ENCODE measurements at regions not wholly inside any gene's neighbourhood (a gene's known extent, or its start where the extent isn't known, plus 50 kb on each side); places are given as distances from the start of the nearest gene placed in this dataset.

DNA sequence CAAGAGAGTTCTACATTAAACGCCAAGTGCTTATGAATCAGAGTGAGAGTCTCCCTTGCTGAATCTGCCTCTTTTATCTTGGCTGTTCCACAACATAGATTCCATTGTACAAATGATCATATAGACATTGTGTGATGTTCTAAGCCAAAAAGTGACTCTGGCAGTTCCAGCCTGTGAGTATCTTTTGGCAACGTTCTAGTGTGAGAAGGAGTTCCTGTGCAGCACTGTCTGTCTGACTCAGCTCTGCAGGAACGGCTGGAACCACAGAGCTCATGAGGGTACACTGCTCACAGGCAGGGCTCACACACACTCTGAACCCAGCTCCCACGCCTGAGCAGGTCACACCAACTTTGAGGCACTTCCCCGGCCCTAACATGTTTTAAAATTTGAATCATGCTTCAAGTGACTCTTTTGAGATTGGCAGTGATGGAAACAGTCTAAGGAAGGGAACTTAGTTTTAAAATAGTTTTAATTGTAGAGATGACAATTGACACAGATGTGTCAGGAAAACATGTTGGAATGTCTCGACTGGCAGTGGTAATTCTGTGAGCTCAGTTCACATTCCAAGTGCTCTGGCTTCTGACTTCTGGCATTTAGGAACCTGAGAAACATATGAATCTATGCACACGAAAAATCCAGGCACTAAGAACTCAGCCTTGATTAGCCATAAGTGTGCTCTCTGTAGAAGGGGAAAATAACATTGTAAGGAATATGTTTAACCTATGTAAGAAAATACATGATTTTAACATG, 272.0 kb downstream of the UQCRFS1 start:
- Histone ChIP-seq H3K9me2 (replicated peaks; ENCODE audit: low read depth, low read length) (no peaks in the 10 kb centered on the region), H3K4me1 (ENCODE audit: insufficient read depth, low read length, poor library complexity, severe bottlenecking) (no peaks in the 10 kb centered on the region), H3F3A (ENCODE audit: low read depth) (no peaks in the 10 kb centered on the region), H3K27me3 (ENCODE audit: insufficient read depth, low read length, poor library complexity, severe bottlenecking) (no peaks in the 10 kb centered on the region), H3K9me3 (ENCODE audit: insufficient read depth, low read depth, low read length) (no peaks in the 10 kb centered on the region), H3K36me3 (ENCODE audit: insufficient read depth, low read length) (no peaks in the 10 kb centered on the region), H3K9ac (ENCODE audit: low read depth, low read length, poor library complexity, severe bottlenecking) (no peak overlapping the region), H4K20me1 (ENCODE audit: insufficient read depth, low read length, poor library complexity, severe bottlenecking) (no peaks in the 10 kb centered on the region), H3K79me2 (ENCODE audit: insufficient read depth, low read length) (no peaks in the 10 kb centered on the region), H3K4me3 (ENCODE audit: low read length, poor library complexity, severe bottlenecking) (no peak overlapping the region), H2AFZ (ENCODE audit: low read length) (no peak overlapping the region), H3K4me2 (ENCODE audit: low read depth, low read length, poor library complexity, severe bottlenecking) (no peak overlapping the region)
- TF ChIP-seq, protein P1, sequence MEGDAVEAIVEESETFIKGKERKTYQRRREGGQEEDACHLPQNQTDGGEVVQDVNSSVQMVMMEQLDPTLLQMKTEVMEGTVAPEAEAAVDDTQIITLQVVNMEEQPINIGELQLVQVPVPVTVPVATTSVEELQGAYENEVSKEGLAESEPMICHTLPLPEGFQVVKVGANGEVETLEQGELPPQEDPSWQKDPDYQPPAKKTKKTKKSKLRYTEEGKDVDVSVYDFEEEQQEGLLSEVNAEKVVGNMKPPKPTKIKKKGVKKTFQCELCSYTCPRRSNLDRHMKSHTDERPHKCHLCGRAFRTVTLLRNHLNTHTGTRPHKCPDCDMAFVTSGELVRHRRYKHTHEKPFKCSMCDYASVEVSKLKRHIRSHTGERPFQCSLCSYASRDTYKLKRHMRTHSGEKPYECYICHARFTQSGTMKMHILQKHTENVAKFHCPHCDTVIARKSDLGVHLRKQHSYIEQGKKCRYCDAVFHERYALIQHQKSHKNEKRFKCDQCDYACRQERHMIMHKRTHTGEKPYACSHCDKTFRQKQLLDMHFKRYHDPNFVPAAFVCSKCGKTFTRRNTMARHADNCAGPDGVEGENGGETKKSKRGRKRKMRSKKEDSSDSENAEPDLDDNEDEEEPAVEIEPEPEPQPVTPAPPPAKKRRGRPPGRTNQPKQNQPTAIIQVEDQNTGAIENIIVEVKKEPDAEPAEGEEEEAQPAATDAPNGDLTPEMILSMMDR (conservative IDR thresholded peaks at IDR 0.05; ENCODE audit: low read length): no peak
- TF ChIP-seq EZH2phosphoT487 (IDR thresholded peaks at IDR 0.05; ENCODE audit: borderline replicate concordance): no peak

DNA sequence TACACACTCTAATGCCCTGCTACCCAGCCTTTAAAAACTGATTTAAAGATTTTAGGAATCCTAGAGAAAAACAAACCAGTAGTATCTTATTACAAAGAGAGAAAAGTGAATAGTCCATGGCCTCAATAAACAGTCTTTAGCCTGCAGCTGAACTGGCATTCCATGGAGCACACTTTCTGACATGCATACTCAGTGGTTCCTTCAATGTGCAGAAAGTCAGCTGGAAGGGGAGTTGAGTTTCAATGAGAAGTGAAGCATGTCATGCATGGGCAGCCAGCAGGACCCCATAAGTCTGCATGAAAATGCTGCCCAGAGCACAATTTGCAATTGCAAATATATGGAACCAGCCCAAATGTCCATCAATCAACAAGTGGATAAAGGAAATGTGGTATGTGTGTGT, 273.7 kb downstream of the UQCRFS1 start:
- Histone ChIP-seq H3K4me2 (ENCODE audit: low read depth, low read length, poor library complexity, severe bottlenecking) (no peak overlapping the region), H3K4me3 (ENCODE audit: low read length, poor library complexity, severe bottlenecking) (no peak overlapping the region), H2AFZ (ENCODE audit: low read length) (no peak overlapping the region), H3F3A (ENCODE audit: low read depth) (no peaks in the 10 kb centered on the region), H4K20me1 (ENCODE audit: insufficient read depth, low read length, poor library complexity, severe bottlenecking) (no peaks in the 10 kb centered on the region), H3K4me1 (ENCODE audit: insufficient read depth, low read length, poor library complexity, severe bottlenecking) (no peaks in the 10 kb centered on the region), H3K79me2 (ENCODE audit: insufficient read depth, low read length) (no peaks in the 10 kb centered on the region), H3K36me3 (ENCODE audit: insufficient read depth, low read length) (no peaks in the 10 kb centered on the region), H3K9ac (ENCODE audit: low read depth, low read length, poor library complexity, severe bottlenecking) (no peak overlapping the region), H3K27me3 (ENCODE audit: insufficient read depth, low read length, poor library complexity, severe bottlenecking) (no peaks in the 10 kb centered on the region), H3K9me3 (ENCODE audit: insufficient read depth, low read depth, low read length) (no peaks in the 10 kb centered on the region), H3K9me2 (replicated peaks; ENCODE audit: low read depth, low read length) (no peaks in the 10 kb centered on the region)
- TF ChIP-seq, protein P1 (conservative IDR thresholded peaks at IDR 0.05; ENCODE audit: low read length): no peak
- TF ChIP-seq EZH2phosphoT487 (IDR thresholded peaks at IDR 0.05; ENCODE audit: borderline replicate concordance): no peak

DNA sequence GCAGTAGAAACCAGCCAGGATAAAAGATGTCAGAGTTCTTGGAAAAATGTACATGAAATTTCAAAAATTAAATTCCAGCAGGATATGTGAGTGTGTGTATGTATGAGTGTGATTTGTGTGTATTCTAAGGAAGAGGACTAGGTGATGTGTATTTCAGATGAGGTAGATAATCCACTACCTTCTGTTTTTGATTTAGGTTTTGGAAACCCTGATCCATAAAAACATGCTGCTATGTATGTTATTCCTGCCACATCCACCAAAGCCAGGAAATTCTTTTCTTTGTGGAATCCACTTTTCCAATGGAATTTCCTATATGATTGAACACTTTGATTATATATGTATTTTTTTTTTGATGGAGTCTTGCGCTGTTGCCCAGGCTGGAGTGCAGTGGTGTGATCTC, 276.9 kb downstream of the UQCRFS1 start:
- H2AFZ ChIP-seq (ENCODE audit: low read length): no peak overlapping the region
- H4K20me1 ChIP-seq (ENCODE audit: insufficient read depth, low read length, poor library complexity, severe bottlenecking): no peaks in the 10 kb centered on the region
- no peaks in the 10 kb centered on the region for H3K4me1 ChIP-seq (ENCODE audit: insufficient read depth, low read length, poor library complexity, severe bottlenecking)

More for the DNA sequence above, 276.9 kb downstream of the UQCRFS1 start:
- Histone ChIP-seq H3K36me3 (ENCODE audit: insufficient read depth, low read length) (no peaks in the 10 kb centered on the region), H3K9me3 (ENCODE audit: insufficient read depth, low read depth, low read length) (no peaks in the 10 kb centered on the region; the same call in 1 of the 2 replicates), H3K79me2 (ENCODE audit: insufficient read depth, low read length) (no peaks in the 10 kb centered on the region), H3K27me3 (ENCODE audit: insufficient read depth, low read length, poor library complexity, severe bottlenecking) (no peaks in the 10 kb centered on the region), H3K9ac (ENCODE audit: low read depth, low read length, poor library complexity, severe bottlenecking) (no peak overlapping the region), H3K4me3 (ENCODE audit: low read length, poor library complexity, severe bottlenecking) (no peak overlapping the region), H3F3A (ENCODE audit: low read depth) (no peaks in the 10 kb centered on the region), H3K4me2 (ENCODE audit: low read depth, low read length, poor library complexity, severe bottlenecking) (no peak overlapping the region), H3K9me2 (replicated peaks; ENCODE audit: low read depth, low read length) (no peaks in the 10 kb centered on the region)
- TF ChIP-seq, protein P1 (conservative IDR thresholded peaks at IDR 0.05; ENCODE audit: low read length): no peak
- no peak for TF ChIP-seq EZH2phosphoT487 (IDR thresholded peaks at IDR 0.05; ENCODE audit: borderline replicate concordance)

Measured in Loucy (cell line).